H9 (cell line): ENCODE measurements at regions not wholly inside any gene's neighbourhood (a gene's known extent, or its start where the extent isn't known, plus 50 kb on each side); places are given as distances from the start of the nearest gene placed in this dataset.

Experiments used
- DNase-seq: peaks from one replicate; pipeline ENCODE4 v3.0.0-alpha.2; 2017
- H2AFZ ChIP-seq: one replicate; pipeline ENCODE4 v1.6.1; 2013; ENCODE audit warnings: mild to moderate bottlenecking, low read length, control low read depth, moderate library complexity
- H2AK5ac ChIP-seq: 2 replicates; pipeline ENCODE4 v1.6.1; 2013; ENCODE audit warnings: low read length, control low read depth, mixed read lengths; ENCODE audit not compliant: insufficient read length
- H2BK120ac ChIP-seq: one replicate; pipeline ENCODE4 v1.6.1; 2013; ENCODE audit warnings: low read depth, mild to moderate bottlenecking, low read length, control low read depth, inconsistent platforms; ENCODE audit not compliant: poor library complexity, severe bottlenecking
- H2BK12ac ChIP-seq: 2 replicates; pipeline ENCODE4 v1.6.1; 2013; ENCODE audit warnings: low read length, control low read depth, mixed read lengths, low read depth; ENCODE audit not compliant: insufficient read length
- H2BK15ac ChIP-seq: 2 replicates; pipeline ENCODE4 v1.6.1; 2013; ENCODE audit warnings: low read depth, low read length, control low read depth
- H2BK20ac ChIP-seq: one replicate; pipeline ENCODE4 v1.6.1; 2013; ENCODE audit warnings: low read depth, mild to moderate bottlenecking, low read length, control low read depth, inconsistent platforms; ENCODE audit not compliant: poor library complexity, severe bottlenecking
- H2BK5ac ChIP-seq: 2 replicates; pipeline ENCODE4 v1.6.1; 2013; ENCODE audit warnings: low read length, control low read depth, mixed read lengths; ENCODE audit not compliant: insufficient read length
- H3K14ac ChIP-seq: 2 replicates; pipeline ENCODE4 v1.6.1; 2013; ENCODE audit warnings: low read length, control low read depth; ENCODE audit not compliant: insufficient read depth
- H3K18ac ChIP-seq: 2 replicates; pipeline ENCODE4 v1.6.1; 2013; ENCODE audit warnings: low read depth, mild to moderate bottlenecking, mixed read lengths, low read length, control low read depth; ENCODE audit not compliant: insufficient read length
- H3K23ac ChIP-seq: 2 replicates; pipeline ENCODE4 v1.6.1; 2013; ENCODE audit warnings: low read length, control low read depth, mixed read lengths, low read depth; ENCODE audit not compliant: insufficient read length
- H3K23me2 ChIP-seq: 2 replicates; pipeline ENCODE4 v1.6.1; 2013; ENCODE audit warnings: low read depth, mild to moderate bottlenecking, mixed read lengths, low read length, control low read depth; ENCODE audit not compliant: insufficient read length, poor library complexity, severe bottlenecking
- H3K27ac ChIP-seq: 2 replicates; pipeline ENCODE4 v1.5.1; 2013; ENCODE audit warnings: low read length, control low read depth, mixed read lengths, low read depth; ENCODE audit not compliant: insufficient read length
- H3K27me3 ChIP-seq: 2 replicates; pipeline ENCODE4 v1.6.1; 2013; ENCODE audit warnings: low read length, control low read depth, inconsistent platforms; ENCODE audit not compliant: insufficient read depth
- H3K4ac ChIP-seq: 2 replicates; pipeline ENCODE4 v1.6.1; 2013; ENCODE audit warnings: low read depth, mild to moderate bottlenecking, control low read depth, inconsistent platforms, low read length, moderate library complexity
- H3K4me1 ChIP-seq: 2 replicates; pipeline ENCODE4 v1.6.1; 2013; ENCODE audit warnings: low read length, control low read depth, inconsistent platforms; ENCODE audit not compliant: insufficient read depth
- H3K4me2 ChIP-seq: 2 replicates; pipeline ENCODE4 v1.6.1; 2013; ENCODE audit warnings: low read length, control low read depth, mixed read lengths; ENCODE audit not compliant: insufficient read length, insufficient read depth
- H3K56ac ChIP-seq: 2 replicates; pipeline ENCODE4 v1.6.1; 2013; ENCODE audit warnings: low read depth, mild to moderate bottlenecking, mixed read lengths, low read length, control low read depth; ENCODE audit not compliant: insufficient read length
- H3K79me1 ChIP-seq: 2 replicates; pipeline ENCODE4 v1.6.1; 2013; ENCODE audit warnings: low read depth, mild to moderate bottlenecking, moderate library complexity, low read length, control low read depth, inconsistent platforms; ENCODE audit not compliant: insufficient read depth, poor library complexity, severe bottlenecking
- H3K79me2 ChIP-seq: 2 replicates; pipeline ENCODE4 v1.6.1; 2013; ENCODE audit warnings: low read length, control low read depth, inconsistent platforms; ENCODE audit not compliant: insufficient read depth
- H3K9ac ChIP-seq: 2 replicates; pipeline ENCODE4 v1.6.1; 2013; ENCODE audit warnings: low read length, control low read depth, mixed read lengths; ENCODE audit not compliant: insufficient read length; ENCODE audit errors: extremely low read depth
- H3K9me3 ChIP-seq: one replicate; pipeline ENCODE4 v1.6.1; 2013; ENCODE audit warnings: low read depth, low read length, inconsistent platforms; ENCODE audit not compliant: control insufficient read depth
- H3T11ph ChIP-seq: one replicate; pipeline ENCODE4 v1.6.1; 2013; ENCODE audit warnings: mild to moderate bottlenecking, low read length, control low read depth, inconsistent platforms
- H4K20me1 ChIP-seq: one replicate; pipeline ENCODE4 v1.6.1; 2013; ENCODE audit not compliant: control insufficient read depth, insufficient read length, insufficient read depth
- H4K5ac ChIP-seq: 2 replicates; pipeline ENCODE4 v1.6.1; 2013; ENCODE audit warnings: low read depth, mild to moderate bottlenecking, mixed read lengths, low read length, control low read depth; ENCODE audit not compliant: insufficient read length
- H4K8ac ChIP-seq: replicated peaks from 2 replicates; pipeline ENCODE4 v1.6.1; 2013; ENCODE audit warnings: low read length, control low read depth, mixed read lengths, low read depth; ENCODE audit not compliant: insufficient read length
- H4K91ac ChIP-seq: 2 replicates; pipeline ENCODE4 v1.6.1; 2013; ENCODE audit warnings: low read depth, mild to moderate bottlenecking, moderate library complexity, mixed read lengths, low read length, control low read depth; ENCODE audit not compliant: insufficient read length
- H3K27ac Mint-ChIP-seq, 3 experiments: 2 replicates in 2 of 3; 3 replicates in 1 of 3; pipeline ENCODE4 v1.8.0; 2020 to 2021; ENCODE audit warnings: mixed read lengths in 3 of 3, mild to moderate bottlenecking in 1 of 3, moderate library complexity in 1 of 3
- H3K27me3 Mint-ChIP-seq: 2 replicates; pipeline ENCODE4 v1.8.0; 2021; ENCODE audit warnings: low read depth, mild to moderate bottlenecking, moderate library complexity, mixed read lengths
- H3K36me3 Mint-ChIP-seq, 3 experiments: 2 replicates in 2 of 3; 3 replicates in 1 of 3; pipeline ENCODE4 v1.8.0; 2020 to 2021; ENCODE audit warnings: low read depth in 3 of 3, mixed read lengths in 3 of 3; ENCODE audit not compliant: insufficient read depth in 1 of 3
- H3K4me1 Mint-ChIP-seq, 2 experiments: 2 replicates each; pipeline ENCODE4 v1.8.0; 2020; ENCODE audit warnings: mixed read lengths in 2 of 2
- H3K4me3 Mint-ChIP-seq, 2 experiments: 2 replicates in 1 of 2; 3 replicates in 1 of 2; pipeline ENCODE4 v1.8.0; 2020 to 2021; ENCODE audit warnings: mild to moderate bottlenecking in 2 of 2, mixed read lengths in 2 of 2, moderate library complexity in 1 of 2
- H3K9me3 Mint-ChIP-seq, 2 experiments: 2 replicates in 1 of 2; 3 replicates in 1 of 2; pipeline ENCODE4 v1.8.0; 2020; ENCODE audit warnings: mild to moderate bottlenecking in 2 of 2, mixed read lengths in 2 of 2, moderate library complexity in 1 of 2
- CTCF ChIP-seq: fragments of 200-600 bp; sonication (generic); conservative IDR thresholded peaks from 3 replicates; pipeline ENCODE4 v1.8.0; 2021; ENCODE audit warnings: antibody characterized with exemption, mild to moderate bottlenecking
- WGBS: extraction: QIAGEN DNeasy Blood & Tissue Kit; methylation state at CpG from one replicate; pipeline ENCODE4 v1.1.7; 2013; ENCODE audit warnings: missing lambda C conversion rate, low lambda C conversion rate, mixed read lengths; ENCODE audit not compliant: insufficient read length; ENCODE audit errors: extremely low coverage; 5-methylcytosine and 5-hydroxymethylcytosine counted together

- no peak overlapping the region for H2BK12ac ChIP-seq
- H3K4me3 Mint-ChIP-seq, result no peak overlapping the region
- TF ChIP-seq CTCF, result no peak
- H3K4me1 ChIP-seq, result no peaks in the 10 kb centered on the region
- peaks cover 0 to 4% (median 3%) of the 10 kb centered on the region in 3 experiments; a peak in 3 of 7 replicates for H3K36me3 Mint-ChIP-seq
- H3K4me1 Mint-ChIP-seq, result peaks cover 8 to 14% of the 10 kb centered on the region in 2 experiments
- no peak overlapping the region for H3K9ac ChIP-seq
- H3K14ac ChIP-seq, result no peak overlapping the region
- H3K23me2 ChIP-seq, result no peaks in the 10 kb centered on the region
- no peak overlapping the region for H2BK5ac ChIP-seq
- no peaks in the 10 kb centered on the region; the same call in 1 of the 2 replicates for H3K27me3 Mint-ChIP-seq
- H3K79me2 ChIP-seq, result no peaks in the 10 kb centered on the region
- no peak overlapping the region for H2AFZ ChIP-seq
- H3K27ac ChIP-seq, result no peak overlapping the region
- no CpG with 5 or more reads among the region's 1 CpG for WGBS
- no peaks in the 10 kb centered on the region for H4K20me1 ChIP-seq
- H3K79me1 ChIP-seq, result no peaks in the 10 kb centered on the region
- no peaks in the 10 kb centered on the region for H3K27me3 ChIP-seq
- H3K4ac ChIP-seq, result no peak overlapping the region
- H2AK5ac ChIP-seq, result no peak overlapping the region
- H4K91ac ChIP-seq, result no peak overlapping the region
- no peak overlapping the region for H3K56ac ChIP-seq
- peaks cover 0 to 2% of the 10 kb centered on the region in 2 experiments; a peak in 3 of 5 replicates for H3K9me3 Mint-ChIP-seq
- H2BK15ac ChIP-seq, result no peak overlapping the region
- H3K27ac Mint-ChIP-seq, result no peak overlapping the region
- H3K4me2 ChIP-seq, result no peak overlapping the region
- H4K5ac ChIP-seq, result no peak overlapping the region
- no peak overlapping the region for H3T11ph ChIP-seq
- H3K18ac ChIP-seq, result no peak overlapping the region
- H2BK20ac ChIP-seq, result no peak overlapping the region
- no peak overlapping the region for H3K23ac ChIP-seq
- no peak for DNase-seq
- H3K9me3 ChIP-seq, result no peaks in the 10 kb centered on the region
- no peak overlapping the region for H4K8ac ChIP-seq
- H2BK120ac ChIP-seq, result no peak overlapping the region
These were observed 191.0 kb downstream of the TPBG start for GRCh38 chr6:82554666-82555065.
